ENCODE measurements at regions not wholly inside any gene's neighbourhood (a gene's known extent, or its start where the extent isn't known, plus 50 kb on each side); places are given as distances from the start of the nearest gene placed in this dataset.

DNA sequence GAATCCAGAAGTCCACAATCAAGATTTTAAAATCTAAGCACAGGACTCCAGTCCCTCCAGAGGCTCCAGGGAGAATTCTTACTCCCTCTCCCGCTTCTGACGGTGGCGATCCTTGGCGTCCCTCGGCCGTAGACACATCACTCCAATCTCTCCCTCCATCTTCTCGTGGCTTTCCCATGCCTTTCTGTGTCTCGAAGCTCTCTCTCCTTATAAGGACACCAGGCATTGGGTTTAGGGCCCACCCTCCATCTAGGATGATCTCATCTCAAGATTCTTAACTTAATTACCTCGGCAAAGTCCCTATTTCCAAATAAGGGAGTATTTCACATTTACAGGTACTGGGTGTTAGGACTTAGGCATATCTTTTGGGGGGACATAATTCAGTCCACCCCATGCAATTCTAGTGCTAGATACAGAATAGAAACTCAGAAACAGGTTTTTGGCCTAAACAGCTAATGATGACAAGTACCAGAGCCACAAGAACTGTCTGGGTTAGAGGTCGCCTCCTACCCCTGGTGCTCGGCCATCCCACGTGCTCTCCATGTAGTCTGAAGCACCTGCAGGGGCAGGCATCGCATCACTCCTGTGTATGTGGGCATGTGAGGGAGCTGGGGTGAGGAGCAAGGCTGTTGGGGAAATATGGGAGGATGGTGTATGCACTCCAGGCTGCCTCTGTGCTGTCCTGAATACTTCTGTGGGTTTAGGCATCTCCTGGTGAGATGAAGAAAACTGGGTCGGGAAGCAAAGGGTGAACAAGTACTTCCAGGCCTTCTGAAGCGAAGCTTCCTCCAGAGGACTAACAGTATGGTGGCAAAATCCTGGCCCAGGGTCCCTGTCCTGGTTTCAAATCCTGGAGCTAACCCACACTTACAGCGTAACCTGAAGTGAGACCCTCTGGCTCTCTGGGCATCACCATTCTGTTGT, 298.3 kb upstream of the ZMIZ1 start:
- no peaks in the 10 kb centered on the region for H3K27me3 Mint-ChIP-seq
- H3K9me3 Mint-ChIP-seq = no peaks in the 10 kb centered on the region
- DNase-seq = no peak
- intact Hi-C loops (cut with micrococcal nuclease) = no loop called here
- H3K27ac Mint-ChIP-seq = no peak overlapping the region
- no peaks in the 10 kb centered on the region for H3K36me3 Mint-ChIP-seq (ENCODE audit: low read depth)
- no peak overlapping the region for H3K4me3 Mint-ChIP-seq
- H3K4me1 Mint-ChIP-seq = no peaks in the 10 kb centered on the region

DNA sequence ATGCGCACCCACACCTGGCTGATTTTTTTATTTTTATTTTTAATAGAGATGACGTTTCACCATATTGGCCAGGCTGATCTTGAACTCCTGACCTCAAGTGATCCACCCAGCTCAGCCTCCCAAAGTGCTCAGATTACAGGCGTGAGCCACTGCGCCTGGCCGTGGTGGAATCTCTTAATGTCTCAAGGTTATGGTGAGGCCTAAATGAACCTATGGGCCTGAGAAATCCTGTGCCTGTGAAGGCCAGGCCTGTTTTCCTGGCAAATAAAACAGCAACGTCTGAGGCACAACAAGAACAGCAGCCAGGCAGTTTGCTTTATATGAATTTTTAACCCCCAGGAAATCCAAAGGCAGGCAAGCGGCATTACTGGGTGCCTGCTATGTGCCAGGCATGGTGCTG, 297.5 kb upstream of the ZMIZ1 start:
- Mint-ChIP-seq H3K27ac (no peak overlapping the region), H3K27me3 (no peaks in the 10 kb centered on the region), H3K36me3 (ENCODE audit: low read depth) (no peaks in the 10 kb centered on the region), H3K9me3 (no peaks in the 10 kb centered on the region), H3K4me1 (no peaks in the 10 kb centered on the region), H3K4me3 (no peak overlapping the region)
- no peak for DNase-seq
- intact Hi-C loops (cut with micrococcal nuclease) = no loop called here

GRCh38 chr10:78771808-78772455, 296.8 kb upstream of the ZMIZ1 start:
- intact Hi-C loops (cut with micrococcal nuclease) = no loop called here
- DNase-seq = no peak
- Mint-ChIP-seq H3K4me3 (no peak overlapping the region), H3K27ac (no peak overlapping the region), H3K27me3 (no peaks in the 10 kb centered on the region), H3K4me1 (no peaks in the 10 kb centered on the region), H3K9me3 (no peaks in the 10 kb centered on the region), H3K36me3 (ENCODE audit: low read depth) (no peaks in the 10 kb centered on the region)

DNA sequence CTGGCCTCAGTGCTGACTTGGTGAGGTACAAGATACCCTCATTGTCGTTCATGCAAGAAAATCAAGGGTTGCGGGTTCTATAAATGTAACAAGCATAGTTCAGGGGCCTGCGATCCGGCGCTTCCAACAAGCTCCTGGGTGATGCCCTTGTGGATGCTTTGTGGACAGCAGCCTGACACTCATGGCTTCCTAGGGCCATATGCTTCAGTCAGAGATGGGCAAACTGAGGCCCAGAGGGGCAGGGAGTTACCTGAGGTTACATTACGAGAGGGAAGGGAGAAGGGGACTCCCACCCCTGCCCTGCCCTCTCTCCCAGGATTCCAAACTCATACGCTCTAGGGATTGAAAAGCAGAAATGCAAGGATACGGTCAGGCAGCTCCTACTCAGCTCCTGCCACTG, 296.3 kb upstream of the ZMIZ1 start:
- H3K27me3 Mint-ChIP-seq = no peaks in the 10 kb centered on the region
- H3K4me1 Mint-ChIP-seq = no peaks in the 10 kb centered on the region
- intact Hi-C loops (cut with micrococcal nuclease) = no loop called here
- no peaks in the 10 kb centered on the region for H3K36me3 Mint-ChIP-seq (ENCODE audit: low read depth)
- DNase-seq = no peak
- no peak overlapping the region for H3K4me3 Mint-ChIP-seq
- no peaks in the 10 kb centered on the region for H3K9me3 Mint-ChIP-seq
- no peak overlapping the region for H3K27ac Mint-ChIP-seq

GRCh38 chr10:78772986-78773530, 295.7 kb upstream of the ZMIZ1 start:
- Mint-ChIP-seq H3K27ac (no peak overlapping the region), H3K4me1 (no peaks in the 10 kb centered on the region), H3K4me3 (no peak overlapping the region), H3K36me3 (ENCODE audit: low read depth) (no peaks in the 10 kb centered on the region), H3K27me3 (no peaks in the 10 kb centered on the region), H3K9me3 (no peaks in the 10 kb centered on the region)
- DNase-seq = no peak
- intact Hi-C loops (cut with micrococcal nuclease) = no loop called here

DNA sequence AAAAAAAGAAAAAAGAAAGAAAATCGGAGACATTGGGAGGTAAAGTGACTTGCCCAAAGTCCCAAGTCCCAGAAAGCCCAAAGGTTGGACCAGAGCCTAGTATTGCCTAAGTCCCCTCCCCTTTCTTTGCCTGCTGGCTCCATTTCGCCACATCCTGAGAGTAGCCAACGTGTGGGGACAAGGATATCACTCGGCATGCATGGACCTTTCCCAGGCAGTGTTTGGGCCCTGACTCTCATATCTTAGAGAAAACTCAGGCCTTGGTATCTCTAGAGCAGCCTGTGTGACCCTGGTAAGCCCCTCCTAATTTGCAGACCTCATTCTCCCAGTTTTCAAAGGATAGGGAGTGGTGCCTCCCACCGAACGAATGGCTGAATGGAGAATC, 294.2 kb upstream of the ZMIZ1 start:
- no peak overlapping the region for H3K4me3 Mint-ChIP-seq
- H3K9me3 Mint-ChIP-seq = no peaks in the 10 kb centered on the region
- no peak overlapping the region for H3K27ac Mint-ChIP-seq
- intact Hi-C loops (cut with micrococcal nuclease) = no loop called here
- no peak for DNase-seq
- H3K36me3 Mint-ChIP-seq (ENCODE audit: low read depth) = no peaks in the 10 kb centered on the region
- no peaks in the 10 kb centered on the region for H3K4me1 Mint-ChIP-seq
- no peaks in the 10 kb centered on the region for H3K27me3 Mint-ChIP-seq

DNA sequence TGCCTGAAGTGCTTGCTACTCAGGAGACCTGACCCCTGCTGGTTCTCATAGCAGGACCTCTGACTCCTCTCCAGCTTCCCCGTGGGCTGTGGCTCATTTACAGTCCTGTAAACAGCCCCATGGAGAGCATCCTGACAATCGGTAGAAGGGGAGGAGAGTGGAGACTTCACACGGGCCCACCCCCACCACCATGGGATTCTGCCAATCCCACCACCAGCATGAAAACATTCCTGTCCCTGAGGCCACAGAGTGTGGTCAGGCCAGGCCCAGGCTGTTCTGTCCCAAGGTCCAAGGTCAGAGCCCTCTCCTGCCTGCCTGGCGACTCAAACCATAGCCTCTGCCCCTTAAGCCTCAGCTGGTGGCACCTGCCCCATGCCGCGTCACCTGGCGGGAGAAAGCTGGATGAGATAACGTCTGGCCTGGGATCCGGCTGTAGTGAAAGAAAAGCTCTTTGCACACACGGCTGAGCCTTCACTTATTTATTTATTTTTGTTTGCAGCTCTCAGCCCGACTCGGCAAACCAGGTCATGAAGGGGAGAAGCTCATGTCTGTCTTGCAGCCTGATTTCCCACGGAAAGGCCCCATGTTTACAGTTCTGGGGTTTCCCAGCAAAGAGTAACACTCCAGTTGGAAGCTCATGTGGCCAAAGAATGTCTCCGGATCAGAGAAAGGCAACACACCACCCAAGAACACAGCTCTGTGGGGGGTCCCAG, 293.6 kb upstream of the ZMIZ1 start:
- Mint-ChIP-seq H3K4me1 (no peaks in the 10 kb centered on the region), H3K36me3 (ENCODE audit: low read depth) (no peaks in the 10 kb centered on the region), H3K9me3 (no peaks in the 10 kb centered on the region), H3K27me3 (no peaks in the 10 kb centered on the region), H3K27ac (no peak overlapping the region), H3K4me3 (no peak overlapping the region)
- DNase-seq = no peak
- intact Hi-C loops (cut with micrococcal nuclease) = no loop called here

DNA sequence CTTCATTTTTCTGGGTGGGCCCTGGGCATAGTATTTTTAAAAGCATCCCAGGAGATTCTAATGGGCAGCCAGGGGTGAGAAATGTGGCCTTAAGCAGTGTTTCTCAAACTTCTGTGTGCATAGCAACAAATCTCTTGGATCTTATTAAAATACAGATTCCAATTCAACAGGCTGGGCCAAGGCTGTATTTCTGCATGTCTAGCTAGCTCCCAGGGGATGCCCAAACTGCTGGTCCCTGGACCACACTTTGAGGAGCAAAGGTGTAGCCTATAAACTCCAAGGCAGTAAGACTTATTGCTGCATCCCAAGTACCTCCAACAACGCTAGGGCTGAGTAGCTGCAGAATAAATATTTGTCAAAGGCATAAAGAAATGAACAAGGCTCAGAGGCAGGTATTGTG, 292.9 kb upstream of the ZMIZ1 start:
- no peak for DNase-seq
- no peaks in the 10 kb centered on the region for H3K36me3 Mint-ChIP-seq (ENCODE audit: low read depth)
- no peaks in the 10 kb centered on the region for H3K27me3 Mint-ChIP-seq
- H3K4me1 Mint-ChIP-seq = no peaks in the 10 kb centered on the region
- intact Hi-C loops (cut with micrococcal nuclease) = no loop called here
- no peak overlapping the region for H3K4me3 Mint-ChIP-seq
- no peak overlapping the region for H3K27ac Mint-ChIP-seq
- H3K9me3 Mint-ChIP-seq = no peaks in the 10 kb centered on the region

DNA sequence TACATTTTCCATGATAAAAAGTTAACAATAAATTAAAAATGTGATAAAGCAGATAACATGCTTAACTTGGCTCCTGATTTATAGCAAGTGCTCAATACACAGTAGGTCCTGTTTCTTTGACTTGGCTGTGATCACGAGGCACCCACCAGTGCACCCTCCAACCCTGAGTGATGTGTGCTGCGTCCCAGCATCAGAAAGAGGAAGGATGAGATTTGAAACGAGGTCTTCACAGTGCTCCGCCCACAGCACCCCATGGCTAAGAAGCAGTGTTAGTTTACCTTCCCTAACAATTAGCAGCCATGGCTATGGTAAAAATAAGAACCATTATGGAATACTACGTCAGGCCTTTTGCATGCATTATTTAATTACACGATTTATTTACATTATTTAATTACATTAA, 292.0 kb upstream of the ZMIZ1 start:
- no peaks in the 10 kb centered on the region for H3K9me3 Mint-ChIP-seq
- intact Hi-C loops (cut with micrococcal nuclease) = no loop called here
- no peak overlapping the region for H3K4me3 Mint-ChIP-seq
- H3K36me3 Mint-ChIP-seq (ENCODE audit: low read depth) = no peaks in the 10 kb centered on the region
- no peak for DNase-seq
- no peaks in the 10 kb centered on the region for H3K27me3 Mint-ChIP-seq
- no peaks in the 10 kb centered on the region for H3K4me1 Mint-ChIP-seq
- no peak overlapping the region for H3K27ac Mint-ChIP-seq

- intact Hi-C loops (cut with micrococcal nuclease) = no loop called here
- H3K9me3 Mint-ChIP-seq = no peaks in the 10 kb centered on the region
- H3K27me3 Mint-ChIP-seq = no peaks in the 10 kb centered on the region
- no peak overlapping the region for H3K4me3 Mint-ChIP-seq
- DNase-seq = no peak
- no peaks in the 10 kb centered on the region for H3K4me1 Mint-ChIP-seq
- H3K27ac Mint-ChIP-seq = no peak overlapping the region
- H3K36me3 Mint-ChIP-seq (ENCODE audit: low read depth) = no peaks in the 10 kb centered on the region
These were observed 291.3 kb upstream of the ZMIZ1 start for GRCh38 chr10:78777466-78777865.

DNA sequence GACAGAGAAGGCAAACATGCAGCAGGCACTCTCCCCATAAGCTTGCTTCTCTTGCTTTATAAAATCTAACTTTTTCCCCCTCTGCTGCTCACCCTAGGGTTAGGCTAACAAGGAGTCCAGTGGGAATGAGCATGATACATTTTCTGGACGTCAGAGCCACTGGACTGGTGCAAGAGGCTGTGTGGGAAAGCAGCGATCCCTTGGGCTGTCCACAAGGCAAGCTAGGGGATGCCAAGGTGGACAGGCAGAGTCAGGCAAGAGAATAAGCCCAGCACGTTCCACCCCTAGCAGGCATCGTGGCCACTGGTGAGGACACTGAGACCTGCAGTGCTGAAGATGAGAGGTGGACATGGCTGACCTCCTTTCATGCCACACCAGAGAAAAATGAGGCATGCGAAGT, 290.9 kb upstream of the ZMIZ1 start:
- intact Hi-C loops (cut with micrococcal nuclease) = no loop called here
- Mint-ChIP-seq H3K36me3 (ENCODE audit: low read depth) (no peaks in the 10 kb centered on the region), H3K4me1 (no peaks in the 10 kb centered on the region), H3K27ac (no peak overlapping the region), H3K27me3 (no peaks in the 10 kb centered on the region), H3K4me3 (no peak overlapping the region), H3K9me3 (no peaks in the 10 kb centered on the region)
- no peak for DNase-seq

DNA sequence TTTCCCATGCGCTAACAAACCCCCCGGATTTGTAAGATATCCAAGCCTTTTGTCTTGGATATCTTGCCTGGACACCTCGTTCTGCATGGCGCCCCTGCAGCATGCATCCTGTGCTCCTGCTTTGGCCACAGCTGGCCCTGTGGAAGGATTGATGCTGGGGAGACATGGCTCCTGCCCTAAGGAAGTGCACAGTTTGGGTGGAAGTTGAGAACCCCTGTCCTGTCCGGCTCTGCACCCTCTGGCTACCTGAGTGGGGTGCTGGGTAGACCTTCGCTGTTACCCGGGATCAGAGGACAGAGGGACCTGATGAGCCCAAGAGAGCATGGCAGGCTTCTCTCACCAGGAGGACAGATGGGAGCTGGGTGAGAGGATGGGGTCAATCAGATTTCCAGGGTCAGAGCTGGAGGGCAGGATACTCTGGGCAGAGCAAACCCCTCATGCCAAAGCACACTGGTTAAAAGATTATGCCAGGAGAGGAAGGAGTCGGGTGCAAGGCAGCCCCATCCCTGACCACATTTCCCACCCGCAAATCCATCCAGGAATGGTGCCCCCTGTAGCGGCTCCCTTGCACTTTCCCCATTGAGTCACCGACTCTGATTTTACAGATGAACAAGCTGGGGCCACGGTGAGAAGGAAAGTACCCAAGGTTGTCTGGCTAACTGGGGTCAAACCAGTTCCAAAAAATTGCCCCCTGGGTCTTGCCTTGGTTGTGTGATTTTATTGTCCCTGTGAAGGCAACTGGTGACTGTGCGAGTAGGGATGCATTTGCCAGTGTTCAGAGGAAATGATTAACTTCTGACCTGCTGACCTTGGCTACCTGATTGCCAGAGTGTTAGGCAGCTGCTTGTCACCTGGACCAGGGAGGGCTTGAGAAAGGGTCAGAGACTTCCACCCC, 290.1 kb upstream of the ZMIZ1 start:
- intact Hi-C loops (cut with micrococcal nuclease) = no loop called here
- Mint-ChIP-seq H3K4me3 (no peak overlapping the region), H3K4me1 (no peaks in the 10 kb centered on the region), H3K27me3 (no peaks in the 10 kb centered on the region), H3K27ac (no peak overlapping the region), H3K9me3 (no peaks in the 10 kb centered on the region), H3K36me3 (ENCODE audit: low read depth) (no peaks in the 10 kb centered on the region)
- no peak for DNase-seq

DNA sequence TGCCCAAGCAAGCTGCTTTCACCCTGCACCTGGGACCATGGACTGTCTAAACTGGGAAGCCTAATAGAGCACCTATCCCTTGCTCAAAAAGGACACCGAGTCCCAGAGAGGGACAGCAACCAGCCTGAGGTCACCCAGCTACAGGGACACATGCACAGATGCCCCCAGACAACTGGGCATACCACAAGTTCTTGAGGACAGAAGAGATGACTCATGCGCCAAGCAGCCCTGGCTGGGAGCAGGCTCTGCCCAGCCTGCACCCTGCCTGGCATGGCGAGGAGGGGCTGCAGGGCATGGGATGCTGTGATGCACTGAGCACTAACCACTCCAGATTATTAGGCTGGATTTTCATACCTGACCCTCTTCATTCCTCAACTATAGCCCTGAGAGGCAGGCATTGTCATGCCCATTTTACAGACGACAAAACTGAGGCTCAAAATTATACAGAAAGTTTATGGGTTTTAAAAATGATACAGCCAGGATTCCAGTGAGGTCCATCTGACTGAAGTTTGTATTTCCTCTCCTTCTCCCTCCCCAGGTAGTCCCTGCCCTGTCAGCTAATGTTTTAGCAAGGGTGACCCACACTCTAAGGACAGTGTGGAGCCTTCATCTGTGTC, 289.3 kb upstream of the ZMIZ1 start:
- intact Hi-C loops (cut with micrococcal nuclease) = no loop called here
- H3K9me3 Mint-ChIP-seq = no peaks in the 10 kb centered on the region
- no peaks in the 10 kb centered on the region for H3K4me1 Mint-ChIP-seq
- no peaks in the 10 kb centered on the region for H3K36me3 Mint-ChIP-seq (ENCODE audit: low read depth)
- H3K4me3 Mint-ChIP-seq = no peak overlapping the region
- no peak for DNase-seq
- no peaks in the 10 kb centered on the region for H3K27me3 Mint-ChIP-seq
- no peak overlapping the region for H3K27ac Mint-ChIP-seq

Measured in activated CD4-positive, alpha-beta T cell treated with anti-CD3 and anti-CD28 coated beads, Interleukin-2, amount 10 ng/mL, durations not matched to agents 24 days and 14 days (primary cell).